GM20431 (cell line): ENCODE measurements at regions not wholly inside any gene's neighbourhood (a gene's known extent, or its start where the extent isn't known, plus 50 kb on each side); places are given as distances from the start of the nearest gene placed in this dataset.
"Not testable (repeated sequence)": the region's sequence is repeated elsewhere in the genome, so short reads cannot be mapped to it uniquely, and the experiment has no call there.

Source experiments
- in situ Hi-C: fragments of 300-500 bp; cut with MseI, MboI; formaldehyde crosslinking; loops from one replicate; pipeline ENCODE4 v1.15.0; 2020; ENCODE audit warnings: low sequenced_read_pairs; ENCODE audit not compliant: unreplicated experiment

DNA sequence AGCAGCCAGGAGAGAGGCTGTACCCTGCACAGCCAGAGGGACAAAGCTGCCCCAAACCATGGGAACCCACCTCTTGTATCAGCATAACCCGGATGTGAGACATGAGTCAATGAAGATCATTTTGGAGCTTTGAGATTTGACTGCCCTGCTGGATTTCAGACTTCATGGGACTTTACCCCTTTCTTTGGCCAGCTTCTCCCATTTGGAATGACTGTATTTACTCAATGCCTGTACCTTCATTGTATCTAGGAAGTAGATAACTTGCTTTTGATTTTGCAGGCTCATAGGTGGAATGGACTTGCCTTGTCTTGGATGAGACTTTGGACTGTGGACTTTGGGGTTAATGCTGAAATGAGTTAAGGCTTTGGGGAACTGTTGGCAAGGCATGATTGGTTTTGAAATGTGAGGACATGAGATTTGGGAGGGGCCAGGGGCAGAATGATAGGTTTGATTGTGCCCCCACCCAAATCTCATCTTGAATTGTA lies 616.2 kb downstream of the RWDD3 start:
- in situ Hi-C loops: no loop called here

GRCh38 chr1:95850763-95851162 lies 616.8 kb downstream of the RWDD3 start:
- in situ Hi-C loops: no loop called here

GRCh38 chr1:95852483-95853070 lies 618.6 kb downstream of the RWDD3 start:
- in situ Hi-C loops: no loop called here

DNA sequence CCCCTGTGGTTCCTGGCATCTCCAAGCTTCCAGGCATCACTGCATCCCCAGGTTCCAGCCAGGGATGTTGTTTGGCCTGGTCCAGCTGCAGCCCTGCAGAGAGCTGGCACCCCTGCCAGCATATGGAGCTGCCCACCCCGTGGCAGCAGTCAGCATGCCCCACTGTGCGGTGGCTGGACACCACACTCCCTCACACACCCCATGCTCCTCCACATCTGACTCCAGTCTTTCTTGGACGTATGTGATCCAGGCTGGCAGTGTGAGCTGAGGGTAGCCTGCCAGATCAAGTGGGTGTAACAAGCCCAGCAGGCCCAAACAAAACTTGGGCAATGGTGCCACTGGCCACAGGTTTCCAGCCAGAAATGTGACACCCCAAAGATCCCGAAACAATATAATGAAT lies 620.4 kb downstream of the RWDD3 start:
- in situ Hi-C loops: no loop called here

DNA sequence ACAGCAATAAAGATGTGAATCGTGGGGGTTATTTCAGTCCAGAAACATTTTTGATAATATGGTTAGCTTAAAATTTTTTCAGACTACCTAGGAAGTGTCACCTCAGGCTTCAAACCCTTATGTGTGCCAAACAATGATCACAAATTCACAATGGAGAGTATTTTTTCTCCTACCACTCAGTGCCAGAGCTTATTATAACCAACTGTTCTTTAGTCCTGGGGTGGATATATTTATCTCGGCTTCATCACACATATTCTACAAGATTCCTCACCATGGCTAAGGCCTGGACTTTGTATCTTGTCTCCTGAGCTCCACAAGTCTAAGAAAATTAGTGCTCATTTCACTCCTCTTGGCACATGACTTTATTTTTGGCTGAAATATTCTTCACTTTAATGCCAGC lies 629.1 kb downstream of the RWDD3 start:
- in situ Hi-C loops: no loop called here

DNA sequence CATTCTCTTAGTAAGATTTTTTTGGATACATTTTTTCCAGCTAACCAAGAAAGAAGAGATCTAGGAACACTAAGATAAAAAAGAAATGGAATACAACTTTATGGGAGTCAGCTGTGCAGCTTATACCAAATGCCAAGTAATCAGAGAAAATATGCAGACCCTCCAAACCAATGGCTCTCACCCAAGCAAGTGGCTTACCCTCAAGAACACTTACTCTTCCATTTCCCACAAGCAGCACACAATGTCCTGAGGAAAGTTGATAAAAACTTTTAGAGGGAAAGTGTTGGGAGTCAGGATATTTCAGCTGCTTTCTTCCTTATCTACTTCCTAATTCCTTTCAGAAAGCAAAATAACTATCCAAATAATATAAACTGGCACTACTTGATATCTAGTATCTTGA lies 631.8 kb downstream of the RWDD3 start:
- in situ Hi-C loops: no loop called here

- in situ Hi-C loops: no loop called here
These were observed 642.3 kb downstream of the RWDD3 start for GRCh38 chr1:95876276-95876675.

DNA sequence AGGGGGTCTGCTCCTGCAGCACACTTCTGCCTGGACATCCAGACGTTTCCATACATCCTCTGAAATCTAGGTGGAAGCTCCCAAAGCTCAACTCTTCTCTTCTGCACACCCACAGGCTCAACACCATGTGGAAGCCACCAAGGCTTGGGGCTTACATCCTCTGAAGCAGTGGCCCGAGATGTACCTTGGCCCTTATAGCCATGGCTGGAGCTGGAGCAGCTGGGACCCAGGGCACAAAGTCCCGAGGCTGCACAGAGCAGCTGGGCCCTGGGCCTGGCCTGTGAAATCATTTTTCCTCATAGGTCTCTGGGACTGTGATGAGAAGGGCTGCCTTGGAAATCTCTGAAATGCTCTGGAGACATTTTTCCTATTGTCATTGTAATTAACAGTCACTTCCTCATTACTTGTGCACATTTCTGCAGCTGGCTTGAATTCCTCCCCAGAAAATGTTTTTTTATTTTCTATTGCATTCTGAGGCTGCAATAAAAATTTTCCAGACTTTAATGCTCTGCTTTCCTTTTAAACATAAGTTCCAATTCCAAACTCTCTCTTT lies 645.6 kb downstream of the RWDD3 start:
- in situ Hi-C loops: no loop called here

- in situ Hi-C loops: no loop called here
These were observed 655.0 kb downstream of the RWDD3 start for GRCh38 chr1:95888941-95889390.

DNA sequence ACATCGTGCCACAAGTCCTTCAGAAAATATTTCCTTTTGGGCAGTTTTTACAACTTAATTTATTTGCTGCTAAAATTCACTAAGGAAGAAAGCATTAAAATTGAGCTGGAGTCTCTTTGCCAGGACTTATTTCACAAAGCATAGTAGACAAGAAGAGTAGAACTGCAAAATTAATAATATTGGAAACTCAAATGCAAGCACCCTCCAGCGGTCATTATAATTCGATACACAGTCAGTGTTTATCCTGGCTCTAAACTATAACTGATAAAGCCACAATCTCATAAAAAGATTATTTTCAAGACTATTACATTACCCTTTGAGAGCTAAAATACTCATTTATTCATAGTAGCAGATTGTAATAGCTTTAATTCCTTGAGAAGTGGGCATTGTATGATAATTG lies 655.4 kb downstream of the RWDD3 start:
- in situ Hi-C loops: no loop called here

DNA sequence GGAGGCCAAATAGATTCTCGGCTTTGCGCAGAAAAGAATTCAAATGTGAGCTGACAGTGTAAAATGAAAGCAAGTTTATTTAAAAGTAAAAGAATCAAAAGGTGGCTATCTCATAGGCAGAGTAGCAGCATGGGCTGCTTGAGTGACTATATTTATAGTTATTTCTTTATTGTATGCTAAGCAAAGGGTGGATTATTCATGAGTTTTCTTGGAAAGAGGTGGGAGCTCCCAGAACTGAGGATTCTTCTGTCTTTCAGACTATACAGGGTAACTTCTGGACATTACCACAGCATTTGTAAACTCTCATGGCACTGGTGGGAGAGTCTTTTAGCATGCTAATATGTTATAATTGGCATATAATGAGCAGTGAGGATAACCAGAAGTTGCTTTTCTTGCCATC lies 659.9 kb downstream of the RWDD3 start:
- in situ Hi-C loops: no loop called here

DNA sequence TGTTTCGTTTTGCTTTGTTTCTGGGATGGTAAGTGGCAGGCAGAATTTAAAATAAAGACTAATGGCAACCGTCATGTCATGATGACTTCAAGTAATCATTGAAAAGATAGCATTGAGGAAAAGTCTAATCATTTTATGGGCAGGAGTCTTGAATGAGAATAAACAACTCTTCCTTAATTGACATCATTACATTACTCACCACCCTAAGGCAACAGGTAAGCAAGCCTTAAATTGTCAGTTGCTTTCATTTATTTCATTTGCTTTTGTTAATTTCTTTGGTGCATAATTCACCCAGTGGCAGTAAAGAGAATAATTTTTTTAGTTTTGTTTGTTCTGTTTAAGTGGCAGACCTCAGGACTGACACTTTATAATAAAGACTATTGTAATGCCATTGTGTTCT lies 669.0 kb downstream of the RWDD3 start:
- in situ Hi-C loops: no loop called here

DNA sequence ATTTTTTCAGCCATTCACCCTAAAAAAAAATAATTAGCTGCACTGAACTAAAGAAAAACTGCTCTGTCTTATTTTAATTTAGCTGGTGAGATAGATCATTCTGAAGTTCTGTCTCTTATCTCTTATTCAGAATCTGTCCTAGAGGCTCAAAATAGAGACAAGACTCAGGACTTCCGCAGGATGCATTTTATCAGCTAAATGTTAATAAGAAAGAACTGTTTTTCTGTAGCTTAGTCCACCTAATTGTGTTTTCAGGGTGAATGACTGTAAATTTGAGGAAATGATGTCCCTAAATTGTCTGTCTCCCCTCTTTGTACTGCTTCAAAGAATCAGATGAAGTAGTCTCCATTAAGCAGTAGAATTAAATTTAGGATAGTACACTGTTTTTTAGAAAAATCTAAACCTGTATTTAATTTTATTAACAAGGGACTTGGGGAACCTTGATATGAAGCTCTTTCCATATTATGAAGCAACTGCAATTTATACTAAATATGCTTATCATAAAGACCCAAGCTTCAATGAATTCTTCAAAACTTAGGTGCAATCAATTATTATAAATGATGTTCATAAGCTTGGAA lies 671.9 kb downstream of the RWDD3 start:
- in situ Hi-C loops: no loop called here

- in situ Hi-C loops: not testable (repeated sequence)
These were observed 677.7 kb downstream of the RWDD3 start for GRCh38 chr1:95911739-95912138.

DNA sequence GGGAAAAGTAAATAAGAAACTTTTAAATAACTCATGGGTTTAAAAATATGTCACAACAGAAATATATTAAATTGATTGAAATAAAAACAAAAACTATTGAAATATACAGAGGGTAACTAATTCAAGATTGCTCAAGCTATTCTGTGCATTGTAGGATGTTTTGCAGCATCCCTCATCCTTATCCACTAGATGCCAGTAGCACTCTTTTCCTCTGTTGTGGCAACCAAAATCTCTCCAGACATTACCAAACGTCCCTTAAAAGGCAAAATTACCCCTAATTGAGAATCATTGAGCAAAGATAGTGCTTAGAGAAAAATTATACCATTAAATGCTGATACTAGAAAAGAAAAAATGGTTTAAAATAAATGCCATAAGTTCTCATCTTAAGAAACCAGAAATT lies 682.6 kb downstream of the RWDD3 start:
- in situ Hi-C loops: no loop called here

DNA sequence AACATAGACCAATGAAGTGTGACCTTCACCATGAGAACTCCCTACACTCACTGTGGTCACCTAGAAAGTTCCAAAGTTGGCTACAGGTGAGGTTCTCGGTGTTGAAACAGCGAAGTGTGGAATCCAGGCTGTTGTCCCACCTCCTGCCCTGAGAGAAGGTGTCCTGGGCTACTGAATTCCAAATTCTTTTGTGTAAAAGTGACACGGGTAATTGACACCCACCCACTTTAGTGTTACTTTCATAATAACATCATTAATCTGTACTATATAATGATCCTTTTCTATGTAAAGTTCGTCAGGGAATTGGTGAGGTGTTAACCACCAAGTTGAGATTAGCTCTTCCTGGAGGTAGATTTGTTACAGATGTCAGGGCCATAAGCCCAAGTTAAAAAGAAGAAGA lies 690.7 kb downstream of the RWDD3 start:
- in situ Hi-C loops: no loop called here

DNA sequence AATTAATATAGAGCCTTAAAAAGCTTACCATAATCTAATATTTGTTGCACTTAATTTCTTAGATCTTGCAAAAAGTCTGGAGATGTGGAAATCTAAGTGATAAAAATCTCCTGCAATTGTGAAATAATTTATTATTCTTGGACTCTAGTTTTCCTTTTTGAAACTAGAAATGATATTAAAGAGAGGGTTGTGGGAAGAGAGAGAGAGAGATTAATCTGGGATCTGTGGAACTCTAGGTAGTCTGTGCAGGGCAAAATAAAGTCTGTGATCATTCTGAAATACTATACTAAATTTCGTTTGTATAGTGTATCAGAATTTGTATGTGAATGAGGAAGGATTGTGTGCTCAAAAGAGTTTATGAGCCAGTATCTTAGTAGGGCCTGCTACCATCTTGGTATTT lies 692.3 kb downstream of the RWDD3 start:
- in situ Hi-C loops: no loop called here

GRCh38 chr1:95927061-95927460 lies 693.1 kb downstream of the RWDD3 start:
- in situ Hi-C loops: no loop called here

- in situ Hi-C loops: no loop called here
These were observed 701.7 kb downstream of the RWDD3 start for GRCh38 chr1:95935719-95936118.

DNA sequence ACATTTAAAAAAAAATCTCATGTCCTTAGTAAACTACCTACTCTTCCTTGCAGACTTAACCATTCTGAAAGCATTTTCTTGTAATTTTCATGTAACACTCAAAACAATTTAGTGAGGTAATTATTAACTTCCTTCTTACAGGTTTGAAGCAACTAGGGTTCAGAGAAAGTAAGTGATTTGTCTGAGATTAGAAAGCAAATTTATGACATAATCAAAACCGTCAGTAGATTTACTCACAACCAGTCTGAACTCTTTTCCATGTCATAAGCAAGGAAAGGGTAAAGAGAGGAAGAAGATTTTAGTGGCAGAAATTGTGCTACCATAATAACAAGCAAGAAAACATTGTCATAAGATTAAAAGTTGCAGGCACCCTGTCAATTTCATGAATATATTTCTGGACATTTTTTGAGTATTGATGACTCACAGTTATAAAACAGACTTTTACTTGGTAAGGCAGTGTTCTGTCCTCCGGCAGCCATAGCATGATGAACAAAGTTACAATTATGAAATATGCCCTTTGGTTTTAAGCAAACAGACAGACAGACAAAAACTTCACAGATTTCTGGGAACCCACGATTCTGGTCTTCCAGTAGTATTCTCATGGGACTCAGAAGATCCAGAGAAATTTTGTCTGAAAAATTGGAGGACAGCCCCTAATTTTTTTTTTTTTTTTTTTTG lies 707.2 kb downstream of the RWDD3 start:
- in situ Hi-C loops: no loop called here

- in situ Hi-C loops: no loop called here
These were observed 714.0 kb downstream of the RWDD3 start for GRCh38 chr1:95948023-95948422.
